ENCODE measurements at regions not wholly inside any gene's neighbourhood (a gene's known extent, or its start where the extent isn't known, plus 50 kb on each side); places are given as distances from the start of the nearest gene placed in this dataset.

DNA sequence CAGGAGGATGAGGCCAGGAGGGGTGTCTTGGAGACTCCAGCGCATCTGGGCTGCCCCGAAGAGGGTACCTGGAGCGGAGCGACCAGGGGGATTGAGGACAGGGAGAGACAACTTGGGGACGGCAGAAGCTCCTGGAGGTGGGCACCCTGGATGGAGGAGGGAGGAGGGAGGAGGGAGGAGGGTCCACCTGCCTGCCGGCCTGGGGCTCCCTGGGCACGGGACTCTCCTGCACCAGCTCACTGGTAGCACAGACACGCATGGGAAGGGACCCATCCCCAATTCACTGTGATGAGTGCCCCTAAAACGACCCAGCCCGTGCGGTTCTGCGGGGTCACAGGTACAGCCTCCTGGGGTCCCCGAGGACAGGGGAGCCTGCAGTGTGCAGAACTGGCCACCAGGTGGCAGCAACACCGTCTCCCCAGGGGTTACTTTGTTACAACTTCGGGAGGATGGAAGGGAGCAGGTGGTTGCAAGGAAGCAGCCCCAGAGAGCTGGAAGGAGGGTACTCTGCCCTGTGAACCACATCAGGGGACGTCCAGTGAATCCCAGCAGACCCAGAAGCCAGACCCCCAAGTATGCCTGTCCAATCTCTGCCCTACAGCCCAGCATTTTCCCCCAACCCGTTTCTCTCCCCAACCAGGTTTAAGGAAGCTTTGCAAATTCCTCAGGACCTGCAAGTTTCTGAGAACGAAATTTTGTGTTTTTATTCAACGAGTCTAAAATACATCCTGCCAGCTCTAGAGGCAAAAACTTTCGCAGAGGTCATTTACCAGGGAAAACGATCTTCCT is 482.4 kb downstream of the NPHP4 start:
- H3K27ac Mint-ChIP-seq, result no peak overlapping the region
- no peaks in the 10 kb centered on the region for H3K4me1 Mint-ChIP-seq (ENCODE audit: low read depth)

DNA sequence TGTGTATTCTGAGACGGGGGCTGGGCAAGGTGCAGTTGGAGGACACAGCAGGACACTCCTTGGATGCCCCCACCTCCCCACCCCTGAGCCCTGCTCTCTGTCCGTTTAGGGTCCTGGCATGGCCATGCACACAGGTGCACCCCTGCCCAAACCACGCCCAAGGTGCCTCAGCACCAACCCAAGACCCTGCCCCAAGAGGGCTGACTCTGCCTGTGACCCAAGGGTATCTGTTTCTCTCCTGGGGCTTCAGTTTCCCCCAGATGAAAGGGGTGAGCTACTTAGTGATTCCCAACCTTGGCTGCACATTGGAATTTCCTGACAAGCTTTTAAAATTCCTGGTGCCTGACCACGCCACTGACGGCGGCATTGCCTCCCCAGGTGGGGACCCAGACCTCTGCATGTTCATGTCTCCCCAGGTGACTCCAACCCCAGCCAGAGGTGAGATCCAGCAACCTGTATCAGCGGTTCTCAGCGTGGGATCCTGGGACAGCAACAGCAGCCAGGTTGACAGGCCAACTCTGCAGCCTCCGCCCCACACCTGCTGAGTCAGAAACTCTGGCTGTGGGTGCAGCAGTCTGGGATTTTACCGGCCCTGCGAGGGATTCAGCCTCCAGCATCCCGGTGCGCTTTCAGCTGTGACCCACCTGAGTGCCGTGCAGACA is 483.4 kb downstream of the NPHP4 start:
- H3K27ac Mint-ChIP-seq, result no peak overlapping the region
- H3K36me3 Mint-ChIP-seq (ENCODE audit: low read depth), result no peaks in the 10 kb centered on the region
- H3K27me3 Mint-ChIP-seq (ENCODE audit: low read depth), result peaks cover 8% of the 10 kb centered on the region
- H3K9me3 Mint-ChIP-seq, result no peaks in the 10 kb centered on the region
- no peak overlapping the region for H3K4me3 Mint-ChIP-seq
- H3K4me1 Mint-ChIP-seq (ENCODE audit: low read depth), result no peaks in the 10 kb centered on the region

More for the DNA sequence above, 482.4 kb downstream of the NPHP4 start:
- Mint-ChIP-seq H3K36me3 (ENCODE audit: low read depth) (no peaks in the 10 kb centered on the region), H3K27me3 (ENCODE audit: low read depth) (peaks cover 12% of the 10 kb centered on the region), H3K9me3 (no peaks in the 10 kb centered on the region), H3K4me3 (no peak overlapping the region)

DNA sequence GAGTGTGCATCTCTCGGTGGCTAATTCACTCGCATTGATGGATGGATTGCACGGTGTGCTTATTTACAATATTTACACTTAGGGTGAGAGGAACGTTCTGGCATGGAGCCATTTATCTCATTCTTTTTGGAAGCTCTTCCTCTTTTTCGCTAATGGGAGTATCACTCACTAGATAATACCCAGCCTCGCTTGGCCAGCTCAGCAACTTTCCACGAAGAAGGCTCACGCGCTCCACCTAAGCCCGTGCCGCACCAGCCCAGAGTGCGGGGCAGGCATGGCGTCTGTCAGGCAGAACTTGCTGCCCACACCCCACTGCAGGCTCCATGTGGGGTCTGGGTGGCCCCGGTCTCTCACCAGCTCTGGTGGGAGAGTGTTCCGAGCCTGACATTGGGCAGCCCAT is 484.9 kb downstream of the NPHP4 start:
- Mint-ChIP-seq H3K27ac (no peak overlapping the region), H3K36me3 (ENCODE audit: low read depth) (no peaks in the 10 kb centered on the region), H3K4me3 (no peak overlapping the region), H3K27me3 (ENCODE audit: low read depth) (peaks cover 8% of the 10 kb centered on the region), H3K9me3 (no peaks in the 10 kb centered on the region), H3K4me1 (ENCODE audit: low read depth) (no peaks in the 10 kb centered on the region)

DNA sequence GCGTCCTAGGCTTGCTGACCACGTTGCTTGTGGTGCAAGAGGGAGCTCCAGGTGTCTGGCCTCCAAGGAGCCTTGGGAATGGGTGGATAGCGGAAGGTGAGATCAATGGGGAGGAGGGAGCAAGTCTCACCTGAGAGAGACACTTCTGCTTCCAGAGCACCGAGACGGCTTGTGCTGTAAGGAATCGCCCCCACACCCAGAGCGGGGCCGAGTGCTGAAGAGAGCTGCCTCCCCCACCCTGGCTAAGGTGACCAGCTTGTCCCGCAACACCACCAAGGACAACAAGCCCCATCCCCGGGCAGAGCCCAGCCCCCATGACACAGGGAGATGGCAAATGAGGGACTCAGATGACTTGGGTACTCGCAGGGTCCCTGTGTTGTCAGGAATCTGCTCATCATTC is 485.6 kb downstream of the NPHP4 start:
- Mint-ChIP-seq H3K27me3 (ENCODE audit: low read depth) (peaks cover 8% of the 10 kb centered on the region), H3K4me3 (no peak overlapping the region), H3K36me3 (ENCODE audit: low read depth) (no peaks in the 10 kb centered on the region), H3K4me1 (ENCODE audit: low read depth) (no peaks in the 10 kb centered on the region), H3K9me3 (no peaks in the 10 kb centered on the region), H3K27ac (no peak overlapping the region)

DNA sequence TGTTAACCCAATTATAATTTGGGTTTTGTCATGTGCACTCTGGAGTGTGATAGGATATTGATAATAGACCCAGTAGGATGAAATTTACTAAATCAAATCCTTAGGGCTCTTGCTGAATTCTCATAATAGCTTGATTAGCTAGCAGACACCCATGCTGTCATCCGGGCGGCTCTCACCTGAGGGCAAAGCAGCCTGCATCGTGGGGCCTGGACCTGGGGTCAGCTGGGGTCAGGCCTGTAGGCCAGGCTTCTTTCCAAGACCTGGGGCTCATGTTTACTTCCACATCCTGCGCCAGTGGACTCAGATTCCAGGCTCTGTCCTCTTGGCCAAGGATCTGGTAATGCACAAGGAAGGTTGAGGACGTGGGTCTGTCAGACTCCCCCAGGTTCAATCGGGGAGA is 486.3 kb downstream of the NPHP4 start:
- Mint-ChIP-seq H3K36me3 (ENCODE audit: low read depth) (no peaks in the 10 kb centered on the region), H3K4me3 (no peak overlapping the region), H3K27ac (no peak overlapping the region), H3K4me1 (ENCODE audit: low read depth) (no peaks in the 10 kb centered on the region), H3K27me3 (ENCODE audit: low read depth) (peaks cover 2% of the 10 kb centered on the region), H3K9me3 (no peaks in the 10 kb centered on the region)

DNA sequence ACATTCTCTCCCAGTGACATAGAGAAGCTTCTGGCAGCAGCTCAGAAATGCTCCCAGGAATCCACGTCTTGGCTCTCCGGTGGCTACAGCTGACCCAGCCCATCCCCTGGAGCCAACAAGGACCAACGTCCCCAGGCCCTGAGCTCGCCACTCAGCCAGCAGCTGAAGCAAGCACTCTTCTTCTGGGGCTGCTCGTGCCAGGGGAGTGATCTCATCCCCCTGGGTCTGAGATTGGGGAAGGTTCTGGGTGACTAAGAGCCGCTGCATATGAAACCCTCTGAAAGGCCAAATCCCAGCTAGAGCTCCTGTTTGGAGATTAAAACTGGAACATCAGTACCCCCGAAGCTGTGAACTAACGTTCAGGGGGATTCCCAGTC is 487.9 kb downstream of the NPHP4 start:
- no peaks in the 10 kb centered on the region for H3K4me1 Mint-ChIP-seq (ENCODE audit: low read depth)
- no peak overlapping the region for H3K27ac Mint-ChIP-seq
- H3K36me3 Mint-ChIP-seq (ENCODE audit: low read depth), result no peaks in the 10 kb centered on the region
- no peaks in the 10 kb centered on the region for H3K9me3 Mint-ChIP-seq
- H3K27me3 Mint-ChIP-seq (ENCODE audit: low read depth), result no peaks in the 10 kb centered on the region
- no peak overlapping the region for H3K4me3 Mint-ChIP-seq

DNA sequence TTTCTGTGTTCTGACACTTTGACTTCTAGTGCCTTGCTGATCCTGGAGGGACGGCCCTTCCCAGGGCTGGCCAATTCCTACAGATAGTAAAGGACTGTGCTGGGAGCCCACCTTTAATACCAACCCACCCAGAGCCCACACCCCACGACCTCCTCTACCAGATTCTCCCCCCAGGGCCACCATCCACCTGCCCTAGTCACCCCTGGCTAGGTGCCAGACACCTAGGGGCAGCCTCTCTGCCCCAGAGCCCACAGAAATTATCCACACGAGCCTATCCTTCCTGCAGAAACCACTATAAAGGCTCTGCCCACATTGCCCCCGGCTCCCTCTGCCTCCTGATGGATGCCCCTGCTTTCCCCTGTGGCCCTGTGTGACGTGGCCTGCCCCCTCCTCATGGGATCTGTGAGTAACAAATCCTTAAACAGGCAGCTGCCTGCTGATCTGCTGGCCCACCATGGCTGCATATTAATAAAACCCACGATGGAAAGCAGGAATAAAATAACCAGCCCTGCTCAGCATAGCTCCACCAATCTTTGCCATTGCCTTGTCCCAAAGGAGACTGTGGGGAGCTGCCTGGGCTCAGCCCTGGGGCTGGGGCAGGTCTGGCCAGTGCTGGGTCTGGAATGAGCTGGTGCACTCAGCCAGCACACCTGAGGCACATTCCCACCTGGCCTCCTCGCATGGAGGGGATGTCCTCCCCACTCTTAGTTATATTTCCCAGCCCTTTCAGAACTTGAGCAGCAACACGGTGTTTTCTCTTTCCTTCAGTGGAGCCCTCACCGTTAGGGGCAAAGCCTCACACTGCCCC is 488.5 kb downstream of the NPHP4 start:
- H3K4me1 Mint-ChIP-seq (ENCODE audit: low read depth), result no peaks in the 10 kb centered on the region
- H3K4me3 Mint-ChIP-seq, result no peak overlapping the region
- no peaks in the 10 kb centered on the region for H3K36me3 Mint-ChIP-seq (ENCODE audit: low read depth)
- no peak overlapping the region for H3K27ac Mint-ChIP-seq
- H3K27me3 Mint-ChIP-seq (ENCODE audit: low read depth), result no peaks in the 10 kb centered on the region
- H3K9me3 Mint-ChIP-seq, result no peaks in the 10 kb centered on the region

DNA sequence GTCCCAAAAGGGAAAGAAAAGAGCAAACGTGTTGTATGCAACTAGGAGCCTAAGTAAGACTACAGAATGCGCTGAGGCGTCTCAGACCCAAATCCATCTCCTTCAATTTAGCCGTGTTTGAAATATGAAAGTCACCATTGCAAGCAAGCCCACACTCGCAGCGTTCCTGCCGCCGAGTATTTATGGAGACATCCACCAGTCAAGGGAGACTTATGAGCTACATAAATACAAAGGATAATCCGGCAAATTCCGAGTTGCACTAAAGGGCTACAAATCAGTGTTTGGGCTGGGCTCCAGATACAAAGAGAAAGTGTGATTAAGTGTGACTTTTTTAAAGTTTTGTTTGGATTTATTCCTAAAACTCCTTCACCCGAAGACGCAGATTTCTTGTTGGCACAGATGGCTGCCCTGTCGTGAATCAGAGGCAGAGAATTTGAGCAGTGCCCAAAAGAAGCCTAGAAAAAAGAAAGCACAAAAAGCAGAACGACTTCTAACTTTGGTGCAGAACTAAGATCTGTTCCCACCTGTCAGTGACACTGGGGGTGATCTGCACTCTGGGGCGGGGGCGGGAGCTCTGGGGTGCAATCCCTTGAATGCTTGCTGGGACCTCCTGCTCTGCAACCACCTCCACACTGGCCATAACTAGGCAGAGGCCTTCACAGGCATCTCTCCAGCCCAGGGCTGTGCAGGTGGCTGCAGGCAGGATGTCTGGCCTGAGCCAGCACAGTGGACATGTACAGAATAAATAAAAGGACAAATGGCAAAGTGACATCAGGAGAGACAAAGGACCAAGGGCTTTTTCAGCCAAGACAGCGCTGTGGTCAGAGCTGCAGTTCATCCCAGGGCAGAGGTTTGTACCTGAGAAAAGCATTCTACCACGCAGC is 489.7 kb downstream of the NPHP4 start:
- Mint-ChIP-seq H3K4me3 (no peak overlapping the region), H3K27ac (no peak overlapping the region), H3K36me3 (ENCODE audit: low read depth) (no peaks in the 10 kb centered on the region)

DNA sequence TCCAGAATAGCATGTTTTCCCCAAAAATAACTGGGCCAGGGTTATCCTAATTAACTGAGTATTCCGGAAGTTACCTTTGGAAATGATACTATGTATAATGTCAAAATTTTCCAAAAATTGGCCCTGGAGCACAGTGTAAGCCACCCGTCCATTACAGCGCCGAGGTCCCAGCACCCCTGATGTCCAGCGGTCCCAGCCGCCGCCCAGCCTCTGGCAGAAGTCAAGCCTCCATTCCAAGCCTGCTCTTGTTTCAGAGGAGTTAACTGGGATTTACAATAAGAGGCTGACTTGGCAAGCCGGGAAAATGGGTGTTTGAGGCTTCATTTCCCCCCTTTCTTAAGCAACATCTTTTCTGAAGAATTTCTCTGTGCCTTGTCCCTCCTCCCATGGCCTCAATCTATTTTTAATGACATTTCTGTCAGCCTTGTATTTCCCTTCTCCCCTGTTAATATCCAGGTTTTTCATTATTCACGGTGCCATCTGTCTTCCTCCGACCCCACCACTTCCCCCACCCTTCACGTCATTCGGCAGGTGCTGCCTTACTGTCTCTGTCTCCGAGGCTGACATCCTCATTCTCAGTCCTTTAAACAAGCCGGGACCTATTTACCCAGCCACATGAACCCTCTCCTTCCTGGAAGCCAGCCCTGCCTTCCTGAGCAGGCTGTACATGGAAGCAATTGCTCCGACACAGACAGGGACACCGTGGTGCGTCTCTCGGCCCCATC is 490.9 kb downstream of the NPHP4 start:
- H3K4me1 Mint-ChIP-seq (ENCODE audit: low read depth), result no peaks in the 10 kb centered on the region
- no peak overlapping the region for H3K4me3 Mint-ChIP-seq
- H3K27me3 Mint-ChIP-seq (ENCODE audit: low read depth), result no peaks in the 10 kb centered on the region
- H3K27ac Mint-ChIP-seq, result no peak overlapping the region
- H3K36me3 Mint-ChIP-seq (ENCODE audit: low read depth), result no peaks in the 10 kb centered on the region
- no peaks in the 10 kb centered on the region for H3K9me3 Mint-ChIP-seq

More for the DNA sequence above, 489.7 kb downstream of the NPHP4 start:
- Mint-ChIP-seq H3K4me1 (ENCODE audit: low read depth) (no peaks in the 10 kb centered on the region), H3K27me3 (ENCODE audit: low read depth) (no peaks in the 10 kb centered on the region), H3K9me3 (no peaks in the 10 kb centered on the region)

DNA sequence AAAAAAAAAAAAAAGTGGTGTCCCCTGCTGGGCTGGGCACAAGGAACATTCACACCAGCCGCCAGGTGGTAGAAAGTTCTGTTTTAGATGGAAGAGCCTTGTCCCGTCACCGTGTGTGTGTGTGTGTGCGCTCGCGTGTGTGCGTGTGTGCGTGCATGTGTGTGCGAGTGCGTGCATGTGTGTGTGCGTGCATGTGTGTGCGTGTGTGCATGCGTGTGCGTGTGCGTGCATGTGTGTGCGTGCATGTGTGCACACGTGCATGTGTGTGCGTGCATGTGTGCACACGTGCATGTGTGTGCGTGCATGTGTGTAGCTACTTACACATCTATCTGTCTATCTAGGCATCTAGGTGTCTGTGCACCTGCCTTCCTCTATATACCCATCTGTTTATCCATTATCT is 491.7 kb downstream of the NPHP4 start:
- no peaks in the 10 kb centered on the region for H3K9me3 Mint-ChIP-seq
- H3K27ac Mint-ChIP-seq, result no peak overlapping the region
- no peak overlapping the region for H3K4me3 Mint-ChIP-seq
- no peaks in the 10 kb centered on the region for H3K27me3 Mint-ChIP-seq (ENCODE audit: low read depth)
- no peaks in the 10 kb centered on the region for H3K4me1 Mint-ChIP-seq (ENCODE audit: low read depth)
- H3K36me3 Mint-ChIP-seq (ENCODE audit: low read depth), result no peaks in the 10 kb centered on the region

DNA sequence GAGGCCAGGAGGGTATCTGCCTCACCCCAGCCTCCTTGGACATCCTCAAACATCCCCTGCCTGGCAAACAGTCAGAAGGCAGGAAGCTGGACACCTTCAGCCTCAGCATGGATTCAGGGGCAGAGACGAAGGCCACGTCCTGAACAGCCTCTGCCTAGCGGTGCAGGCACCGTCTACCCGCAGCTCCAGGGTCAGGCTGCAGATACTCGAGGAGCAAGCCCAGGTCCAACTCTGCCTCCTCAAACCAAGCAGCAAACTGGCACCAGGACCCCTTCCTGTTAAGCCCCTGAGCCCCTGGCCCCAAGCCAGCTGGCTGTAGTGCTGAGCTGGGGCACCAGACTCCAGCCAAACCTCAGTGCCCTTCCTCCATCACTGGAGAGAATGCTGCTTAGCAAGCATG is 494.7 kb downstream of the NPHP4 start:
- no peaks in the 10 kb centered on the region for H3K4me1 Mint-ChIP-seq (ENCODE audit: low read depth)
- no peaks in the 10 kb centered on the region for H3K27me3 Mint-ChIP-seq (ENCODE audit: low read depth)
- H3K36me3 Mint-ChIP-seq (ENCODE audit: low read depth), result no peaks in the 10 kb centered on the region
- H3K27ac Mint-ChIP-seq, result no peak overlapping the region
- no peak overlapping the region for H3K4me3 Mint-ChIP-seq
- H3K9me3 Mint-ChIP-seq, result no peaks in the 10 kb centered on the region

DNA sequence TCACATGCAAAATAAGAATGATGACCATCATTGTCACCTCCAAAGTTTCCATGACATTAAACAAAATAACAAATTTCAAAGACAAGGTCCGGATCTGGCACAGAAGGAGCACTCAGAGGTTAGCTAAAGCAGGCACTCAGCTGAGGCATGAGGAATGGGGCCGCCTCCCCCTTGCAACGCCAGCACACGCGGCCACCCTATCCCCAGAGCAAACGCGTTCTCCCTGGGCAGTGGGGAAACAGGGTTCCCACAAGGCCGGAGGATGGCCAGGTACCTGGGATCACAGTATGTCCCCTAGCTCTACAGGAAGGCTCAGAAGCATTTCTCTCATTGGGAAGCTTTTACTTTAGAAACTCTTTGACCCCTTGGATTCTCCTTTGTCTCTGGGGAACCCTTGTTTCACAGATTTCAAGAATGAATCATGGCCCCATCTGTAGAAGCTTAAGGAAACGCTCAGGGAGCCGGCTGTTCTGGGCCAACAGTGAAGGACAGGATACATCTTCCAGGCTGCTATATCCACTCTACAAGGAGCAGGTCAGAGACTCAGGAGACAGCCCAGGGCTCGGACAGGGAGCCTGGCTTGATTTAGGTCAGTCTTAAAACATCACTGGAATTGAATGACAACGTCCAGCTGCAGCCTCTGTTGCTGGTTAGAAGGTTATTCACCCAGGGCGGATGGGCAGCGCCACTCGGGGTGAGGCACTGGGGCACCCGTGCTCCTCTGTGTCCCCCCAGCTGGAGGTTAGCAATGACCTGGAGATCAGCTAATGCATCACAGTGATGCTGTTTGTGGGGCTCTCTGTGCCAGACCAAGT is 496.4 kb downstream of the NPHP4 start:
- Mint-ChIP-seq H3K4me1 (ENCODE audit: low read depth) (no peaks in the 10 kb centered on the region), H3K9me3 (no peaks in the 10 kb centered on the region), H3K4me3 (no peak overlapping the region), H3K36me3 (ENCODE audit: low read depth) (no peaks in the 10 kb centered on the region), H3K27me3 (ENCODE audit: low read depth) (no peaks in the 10 kb centered on the region), H3K27ac (no peak overlapping the region)

DNA sequence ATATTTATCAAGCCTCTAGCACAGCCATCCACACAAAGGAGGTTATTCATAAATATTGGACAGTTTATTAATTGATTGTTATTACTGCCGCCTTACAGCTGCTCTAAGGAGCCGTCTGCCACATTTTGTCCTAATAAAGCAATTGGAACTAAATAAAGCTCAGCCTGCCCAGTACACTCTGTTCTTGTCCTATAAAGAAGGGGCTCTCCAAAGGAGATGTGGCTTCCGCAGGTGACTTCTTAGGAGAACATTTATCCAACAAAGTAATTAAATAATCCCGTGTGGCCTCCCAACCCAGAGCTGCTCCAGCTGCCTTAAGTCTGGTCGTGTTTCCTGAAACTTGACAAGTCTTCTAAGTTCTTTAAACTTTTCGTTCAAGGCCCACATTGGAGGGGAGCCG is 497.7 kb downstream of the NPHP4 start:
- Mint-ChIP-seq H3K27ac (no peak overlapping the region), H3K9me3 (no peaks in the 10 kb centered on the region), H3K36me3 (ENCODE audit: low read depth) (no peaks in the 10 kb centered on the region), H3K4me3 (no peak overlapping the region), H3K4me1 (ENCODE audit: low read depth) (no peaks in the 10 kb centered on the region), H3K27me3 (ENCODE audit: low read depth) (no peaks in the 10 kb centered on the region)

Data from T-helper 1 cell treated with Interleukin-12 subunit alpha and Interleukin-12 subunit beta and Interleukin-4 antibody, amounts not matched to agents 30 μg/mL and 1 μg/mL, for 36 hours (primary cell).